H1 (cell line): ENCODE measurements at regions not wholly inside any gene's neighbourhood (a gene's known extent, or its start where the extent isn't known, plus 50 kb on each side); places are given as distances from the start of the nearest gene placed in this dataset.

Experiments used
- CTCF ChIA-PET: fragments of 300-600 bp; sonication (Branson Sonifier 250); formaldehyde crosslinking; loops from one replicate; lab custom pipeline; 2021; ENCODE audit not compliant: partially characterized antibody; lab: Charles Lee
- POLR2A ChIA-PET: fragments of 300-600 bp; sonication (Branson Sonifier 250); formaldehyde crosslinking; loops from one replicate; lab custom pipeline; 2021; ENCODE audit warnings: inconsistent platforms; ENCODE audit not compliant: partially characterized antibody; lab: Charles Lee
- DNase-seq, 2 experiments: peaks; one replicate each; pipeline versions ENCODE4 v3.0.0 to v3.0.0-alpha.2; 2010 to 2022; ENCODE audit warnings: low spot score in 2 of 2, low read depth in 1 of 2, mixed read lengths in 1 of 2
- FAIRE-seq: peaks from 2 replicates; lab custom pipeline; 2011; peaks lifted over from hg19 to GRCh38; lab: Jason Lieb, UNC
- H2AFZ ChIP-seq: 2 replicates; pipeline ENCODE4 v1.8.1; 2012; ENCODE audit warnings: low read length, inconsistent platforms
- H2AK5ac ChIP-seq: 2 replicates; pipeline ENCODE4 v1.6.1; 2013; ENCODE audit warnings: low read depth, low read length
- H2BK120ac ChIP-seq: replicated peaks from 2 replicates; pipeline ENCODE3; 2013; ENCODE audit warnings: low read depth, low read length, inconsistent platforms
- H2BK12ac ChIP-seq: 2 replicates; pipeline ENCODE4 v1.6.1; 2013; ENCODE audit warnings: low read depth, low read length
- H2BK15ac ChIP-seq: 2 replicates; pipeline ENCODE4 v1.6.1; 2013; ENCODE audit warnings: low read length
- H2BK20ac ChIP-seq: 2 replicates; pipeline ENCODE4 v1.6.1; 2013; ENCODE audit warnings: low read length
- H2BK5ac ChIP-seq: 2 replicates; pipeline ENCODE4 v1.6.1; 2013; ENCODE audit warnings: low read depth, low read length
- H3K14ac ChIP-seq: 2 replicates; pipeline ENCODE4 v1.6.1; 2013; ENCODE audit warnings: inconsistent platforms; ENCODE audit not compliant: insufficient read length
- H3K18ac ChIP-seq: 2 replicates; pipeline ENCODE4 v1.6.1; 2013; ENCODE audit warnings: low read length; ENCODE audit errors: extremely low read depth
- H3K23ac ChIP-seq: 2 replicates; pipeline ENCODE4 v1.6.1; 2013; ENCODE audit warnings: inconsistent platforms; ENCODE audit not compliant: insufficient read length
- H3K23me2 ChIP-seq: 2 replicates; pipeline ENCODE4 v1.6.1; 2013; ENCODE audit warnings: low read depth, low read length
- H3K27ac ChIP-seq: 2 replicates; pipeline ENCODE4 v1.6.1; 2011; ENCODE audit warnings: low read depth, low read length, inconsistent platforms
- H3K27me3 ChIP-seq, 4 experiments: replicated peaks in 1 of 4; 1 replicate in 1 of 4; 2 replicates in 3 of 4; pipeline versions ENCODE4 v1.6.1 to v1.8.1; 2011 to 2013; ENCODE audit warnings: low read length in 3 of 4, mild to moderate bottlenecking in 3 of 4, inconsistent platforms in 2 of 4, mixed read lengths in 2 of 4, moderate library complexity in 1 of 4; ENCODE audit not compliant: control insufficient read depth in 3 of 4, insufficient read depth in 3 of 4; ENCODE audit errors: extremely low read depth in 1 of 4
- H3K36me3 ChIP-seq, 4 experiments: 2 replicates each; pipeline versions ENCODE4 v1.6.1 to v1.8.1; 2011 to 2013; ENCODE audit warnings: mild to moderate bottlenecking in 4 of 4, low read length in 3 of 4, moderate library complexity in 2 of 4, control low read depth in 1 of 4, inconsistent platforms in 1 of 4; ENCODE audit not compliant: insufficient read depth in 4 of 4, control insufficient read depth in 2 of 4
- H3K4ac ChIP-seq: replicated peaks from 2 replicates; pipeline ENCODE3; 2013; ENCODE audit warnings: low read length, low read depth, mixed read lengths, inconsistent platforms; ENCODE audit not compliant: insufficient read length
- H3K4me1 ChIP-seq, 4 experiments: replicated peaks in 1 of 4; 1 replicate in 1 of 4; 2 replicates in 3 of 4; pipeline versions ENCODE4 v1.6.1 to v1.8.1; 2011 to 2013; ENCODE audit warnings: low read length in 3 of 4, inconsistent platforms in 2 of 4, mixed read lengths in 1 of 4; ENCODE audit not compliant: insufficient read depth in 4 of 4, control insufficient read depth in 3 of 4
- H3K4me2 ChIP-seq, 2 experiments: 2 replicates each; pipeline versions ENCODE4 v1.6.1 to v1.8.1; 2011 to 2013; ENCODE audit warnings: low read depth in 2 of 2, low read length in 2 of 2, control low read depth in 1 of 2, inconsistent platforms in 1 of 2, mild to moderate bottlenecking in 1 of 2; ENCODE audit not compliant: insufficient read depth in 1 of 2
- H3K4me3 ChIP-seq, 4 experiments: fragments of 200-600, 300-600 bp in 1 of 4; sonication (generic), shearing (Covaris generic), sonication (Bioruptor Twin) in 1 of 4; 2 replicates each; pipeline versions ENCODE4 v1.5.1 to v1.8.1; 2011 to 2016; ENCODE audit warnings: low read length in 4 of 4, low read depth in 3 of 4, control low read depth in 2 of 4, inconsistent platforms in 2 of 4, mild to moderate bottlenecking in 2 of 4, mixed read lengths in 1 of 4, moderate library complexity in 1 of 4; ENCODE audit not compliant: insufficient read depth in 2 of 4; ENCODE audit errors: extremely low read depth in 1 of 4
- H3K56ac ChIP-seq: replicated peaks from 2 replicates; pipeline ENCODE3; 2013; ENCODE audit warnings: low read depth, mild to moderate bottlenecking, mixed read lengths, low read length, inconsistent platforms; ENCODE audit not compliant: insufficient read length
- H3K79me1 ChIP-seq: 2 replicates; pipeline ENCODE4 v1.6.1; 2013; ENCODE audit warnings: low read depth, low read length, control low read depth
- H3K79me2 ChIP-seq, 2 experiments: 2 replicates each; pipeline versions ENCODE4 v1.6.1 to v1.8.1; 2012 to 2013; ENCODE audit warnings: low read length in 2 of 2, mild to moderate bottlenecking in 2 of 2, inconsistent platforms in 1 of 2; ENCODE audit not compliant: insufficient read depth in 2 of 2, control insufficient read depth in 1 of 2
- H3K9ac ChIP-seq, 4 experiments: replicated peaks in 1 of 4; 1 replicate in 1 of 4; 2 replicates in 3 of 4; pipeline versions ENCODE4 v1.6.1 to v1.8.1; 2011 to 2013; ENCODE audit warnings: low read depth in 3 of 4, low read length in 3 of 4, control low read depth in 2 of 4, mild to moderate bottlenecking in 2 of 4, moderate library complexity in 2 of 4, inconsistent platforms in 1 of 4; ENCODE audit errors: extremely low read depth in 1 of 4
- H3K9me3 ChIP-seq, 2 experiments: 2 replicates each; pipeline versions ENCODE4 v1.6.1 to v1.8.1; 2012 to 2013; ENCODE audit warnings: mild to moderate bottlenecking in 2 of 2, moderate library complexity in 2 of 2, control low read depth in 1 of 2, inconsistent platforms in 1 of 2, low read depth in 1 of 2, low read length in 1 of 2, mixed read lengths in 1 of 2; ENCODE audit not compliant: insufficient read depth in 2 of 2
- H4K20me1 ChIP-seq, 2 experiments: replicated peaks in 1 of 2; 2 replicates each; pipeline versions ENCODE3 to v1.8.1; 2011 to 2013; ENCODE audit warnings: inconsistent platforms in 2 of 2, low read length in 2 of 2, mild to moderate bottlenecking in 1 of 2; ENCODE audit not compliant: insufficient read depth in 2 of 2, control insufficient read depth in 1 of 2
- H4K5ac ChIP-seq: 2 replicates; pipeline ENCODE4 v1.6.1; 2013; ENCODE audit warnings: low read length, low read depth, mixed read lengths, inconsistent platforms; ENCODE audit not compliant: insufficient read length
- H4K8ac ChIP-seq: 2 replicates; pipeline ENCODE4 v1.8.0; 2013; ENCODE audit warnings: mild to moderate bottlenecking, moderate library complexity, low read length, inconsistent platforms; ENCODE audit not compliant: insufficient read depth; ENCODE audit errors: extremely low read depth
- H4K91ac ChIP-seq: replicated peaks from 2 replicates; pipeline ENCODE3; 2013; ENCODE audit warnings: low read length, mixed read lengths, inconsistent platforms; ENCODE audit not compliant: insufficient read length
- ASH2L ChIP-seq: fragments of 200-600, 300-600 bp; sonication (generic); IDR thresholded peaks from one replicate; pipeline ENCODE4 v1.7.1; 2017; ENCODE audit warnings: low read length
- CBX8 ChIP-seq: fragments of 300-800, 300-1000 bp; sonication (generic); IDR thresholded peaks from 2 replicates; pipeline ENCODE4 v1.7.1; 2016; ENCODE audit warnings: low read depth, low read length, borderline replicate concordance
- CEBPB ChIP-seq: IDR thresholded peaks from 2 replicates; pipeline ENCODE4 v1.6.1; 2012; ENCODE audit warnings: low read depth, low read length
- CHD1 ChIP-seq: IDR thresholded peaks from 2 replicates; pipeline ENCODE4 v1.6.1; 2012; ENCODE audit warnings: low read depth, low read length, improper control_type of control experiment
- EGR1 ChIP-seq: IDR thresholded peaks from 2 replicates; pipeline ENCODE4 v1.6.1; 2011; ENCODE audit warnings: low read depth, low read length, borderline replicate concordance
- EZH2 ChIP-seq: fragments of 200-600 bp; sonication (generic); IDR thresholded peaks from 2 replicates; pipeline ENCODE4 v1.7.1; 2012; ENCODE audit warnings: low read depth, mild to moderate bottlenecking, moderate library complexity, low read length, inconsistent platforms; ENCODE audit not compliant: severe bottlenecking
- HDAC2 ChIP-seq, 2 experiments: fragments of 300-600 bp in 1 of 2; sonication (generic) in 1 of 2; IDR thresholded peaks; 2 replicates each; pipeline ENCODE4 v1.6.1; 2011 to 2012; ENCODE audit warnings: low read depth in 2 of 2, low read length in 2 of 2, mild to moderate bottlenecking in 2 of 2, moderate library complexity in 2 of 2, borderline replicate concordance in 1 of 2, inconsistent platforms in 1 of 2
- KDM4A ChIP-seq: IDR thresholded peaks from one replicate; pipeline ENCODE4 v1.7.1; 2012; ENCODE audit warnings: low read depth, mild to moderate bottlenecking, moderate library complexity, low read length, inconsistent platforms; ENCODE audit not compliant: severe bottlenecking
- NANOG ChIP-seq: IDR thresholded peaks from 2 replicates; pipeline ENCODE4 v1.6.1; 2011; ENCODE audit warnings: low read length, low read depth, mild to moderate bottlenecking, inconsistent platforms; ENCODE audit not compliant: insufficient read depth, poor library complexity, severe bottlenecking
- POLR2A ChIP-seq, 2 experiments: IDR thresholded peaks; 1 replicate in 1 of 2; 2 replicates in 1 of 2; pipeline ENCODE4 v1.6.1; 2011; ENCODE audit warnings: low read depth in 2 of 2, low read length in 2 of 2, mild to moderate bottlenecking in 2 of 2; ENCODE audit errors: control extremely low read depth in 1 of 2
- RAD21 ChIP-seq, 2 experiments: IDR thresholded peaks in 1 of 2; conservative IDR thresholded peaks in 1 of 2; 2 replicates each; pipeline ENCODE4 v1.6.1; 2011; ENCODE audit warnings: low read depth in 2 of 2, low read length in 2 of 2, improper control_type of control experiment in 1 of 2, inconsistent platforms in 1 of 2, mild to moderate bottlenecking in 1 of 2, moderate library complexity in 1 of 2
- SIRT6 ChIP-seq: IDR thresholded peaks from one replicate; pipeline ENCODE4 v1.7.1; 2012; ENCODE audit warnings: low read length, inconsistent platforms
- SP4 ChIP-seq: IDR thresholded peaks from 2 replicates; pipeline ENCODE4 v1.6.1; 2012; ENCODE audit warnings: low read length, inconsistent platforms
- ZNF274 ChIP-seq: IDR thresholded peaks from 2 replicates; pipeline ENCODE4 v1.7.0; 2012; ENCODE audit warnings: low read length, borderline replicate concordance; ENCODE audit errors: extremely low read depth
- WGBS, 2 experiments: shearing (Covaris generic) in 1 of 2; methylation state at CpG; one replicate each; pipeline versions ENCODE4 v1.1.6 to v1.1.7; 2013 to 2015; ENCODE audit warnings: low lambda C conversion rate in 2 of 2, mixed read lengths in 2 of 2, inconsistent platforms in 1 of 2, low coverage in 1 of 2, missing lambda C conversion rate in 1 of 2; ENCODE audit not compliant: insufficient replicate concordance in 2 of 2, insufficient coverage in 1 of 2, insufficient read length in 1 of 2; ENCODE audit errors: extremely low coverage in 1 of 2, missing lambda C conversion rate in 1 of 2; 5-methylcytosine and 5-hydroxymethylcytosine counted together

DNA sequence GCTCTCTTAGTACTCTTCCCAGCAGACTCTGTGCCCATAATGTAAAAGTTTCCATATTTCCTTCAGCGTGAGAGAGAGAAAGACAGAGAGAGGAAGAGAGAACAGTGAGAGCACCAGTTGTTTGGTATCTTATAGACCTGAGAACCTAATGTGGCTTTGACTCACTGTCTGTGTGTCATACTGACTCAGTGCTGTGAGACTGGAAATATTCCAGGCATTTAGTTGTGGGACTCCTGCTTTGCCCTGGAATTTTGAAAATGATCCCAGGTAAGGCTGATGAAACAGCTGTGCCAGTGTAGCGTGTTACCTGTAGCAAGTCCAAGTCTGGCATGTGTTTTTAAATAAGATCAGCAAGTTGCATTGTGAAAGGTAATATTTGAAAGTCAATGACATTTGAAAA lies 87.9 kb upstream of the KCNH7 start:
- Histone ChIP-seq H3K9me3 (no peaks in the 10 kb centered on the region), H2BK20ac (no peak overlapping the region), H3K23me2 (no peaks in the 10 kb centered on the region), H2BK12ac (no peak overlapping the region), H2BK5ac (no peak overlapping the region), H3K14ac (no peak overlapping the region), H2AFZ (no peak overlapping the region), H3K4me2 (no peak overlapping the region), H3K79me1 (no peaks in the 10 kb centered on the region), H3K4me3 (no peak overlapping the region), H4K8ac (no peak overlapping the region), H4K91ac (no peak overlapping the region), H3K27me3 (no peaks in the 10 kb centered on the region), H3K23ac (no peak overlapping the region), H3K79me2 (no peaks in the 10 kb centered on the region), H3K36me3 (no peaks in the 10 kb centered on the region), H3K4me1 (no peaks in the 10 kb centered on the region), H4K20me1 (no peaks in the 10 kb centered on the region), H3K4ac (no peak overlapping the region), H2AK5ac (no peak overlapping the region), H3K27ac (no peak overlapping the region), H3K18ac (no peak overlapping the region), H2BK120ac (no peak overlapping the region), H2BK15ac (no peak overlapping the region), H3K56ac (no peak overlapping the region), H3K9ac (no peak overlapping the region), H4K5ac (no peak overlapping the region)
- ChIA-PET CTCF (interaction anchor here (1.1 kb wide), 1 partner anchor 41 kb away, joined by 3 read pairs; no protein-coding TSS in a partner anchor), POLR2A (no interaction called here)
- DNase-seq (no peak), FAIRE-seq (no peak)
- 100% methylated on average over 2 of the region's 2 CpGs; no CpG with 5 or more reads in 1 of the 2 experiments for WGBS, 2 experiments
- TF ChIP-seq EZH2 (no peak), KDM4A (no peak), ZNF274 (no peak), CHD1 (no peak), SIRT6 (no peak), POLR2A (IDR thresholded peaks at IDR 0.05; ENCODE audit: control extremely low read depth in 1 of 2, low read depth in 2 of 2, low read length in 2 of 2) (no peak), HDAC2 (IDR thresholded peaks at IDR 0.05; ENCODE audit: borderline replicate concordance in 1 of 2, low read depth in 2 of 2, low read length in 2 of 2) (no peak), ASH2L (no peak), CEBPB (no peak), RAD21 (IDR thresholded peaks at IDR 0.05 in 1 of 2, conservative IDR thresholded peaks at IDR 0.05 in 1 of 2; ENCODE audit: low read depth in 2 of 2, low read length in 2 of 2) (no peak), CBX8 (no peak), SP4 (no peak), NANOG (no peak), EGR1 (no peak)
